ENCODE measurements at regions not wholly inside any gene's neighbourhood (a gene's known extent, or its start where the extent isn't known, plus 50 kb on each side); places are given as distances from the start of the nearest gene placed in this dataset.

- no peaks in the 10 kb centered on the region for H3K4me1 Mint-ChIP-seq (ENCODE audit: insufficient read depth, unreplicated experiment)
Measured at GRCh38 chr16:61596655-61597054, 439.6 kb downstream of the CDH8 start.

GRCh38 chr16:61595605-61596004, 440.6 kb downstream of the CDH8 start:
- Mint-ChIP-seq H3K27ac (ENCODE audit: low read depth, unreplicated experiment) (no peak overlapping the region), H3K4me1 (ENCODE audit: insufficient read depth, unreplicated experiment) (no peaks in the 10 kb centered on the region), H3K4me3 (ENCODE audit: unreplicated experiment) (no peak overlapping the region), H3K36me3 (ENCODE audit: insufficient read depth, unreplicated experiment) (no peaks in the 10 kb centered on the region), H3K9me3 (ENCODE audit: unreplicated experiment) (peaks cover 12% of the 10 kb centered on the region), H3K27me3 (ENCODE audit: insufficient read depth, unreplicated experiment) (no peaks in the 10 kb centered on the region)
- BruUV-seq (replicated peaks) = no TSS peak
- ChIA-PET CTCF (no interaction called here), POLR2A (no interaction called here)
- DNase-seq (ENCODE audit: unreplicated experiment) = no peak
- intact Hi-C loops (cut with micrococcal nuclease) = no loop called here
- TF ChIP-seq CTCF (IDR thresholded peaks at IDR 0.05; ENCODE audit: unreplicated experiment) = no peak

More at GRCh38 chr16:61596655-61597054, 439.6 kb downstream of the CDH8 start:
- ChIA-PET POLR2A (no interaction called here), CTCF (no interaction called here)
- TF ChIP-seq CTCF (IDR thresholded peaks at IDR 0.05; ENCODE audit: unreplicated experiment) = no peak
- intact Hi-C loops (cut with micrococcal nuclease) = no loop called here
- no peaks in the 10 kb centered on the region for H3K36me3 Mint-ChIP-seq (ENCODE audit: insufficient read depth, unreplicated experiment)
- no peak overlapping the region for H3K4me3 Mint-ChIP-seq (ENCODE audit: unreplicated experiment)
- no peak for DNase-seq (ENCODE audit: unreplicated experiment)
- no TSS peak for BruUV-seq (replicated peaks)
- no peak overlapping the region for H3K27ac Mint-ChIP-seq (ENCODE audit: low read depth, unreplicated experiment)
- H3K9me3 Mint-ChIP-seq (ENCODE audit: unreplicated experiment) = peaks cover 12% of the 10 kb centered on the region
- H3K27me3 Mint-ChIP-seq (ENCODE audit: insufficient read depth, unreplicated experiment) = no peaks in the 10 kb centered on the region

GRCh38 chr16:61590577-61590976, 445.7 kb downstream of the CDH8 start:
- DNase-seq (ENCODE audit: unreplicated experiment) = no peak
- no peaks in the 10 kb centered on the region for H3K36me3 Mint-ChIP-seq (ENCODE audit: insufficient read depth, unreplicated experiment)
- CTCF ChIA-PET = no interaction called here
- POLR2A ChIA-PET = no interaction called here
- peaks cover 18% of the 10 kb centered on the region for H3K27me3 Mint-ChIP-seq (ENCODE audit: insufficient read depth, unreplicated experiment)
- H3K9me3 Mint-ChIP-seq (ENCODE audit: unreplicated experiment) = peaks cover 12% of the 10 kb centered on the region
- intact Hi-C loops (cut with micrococcal nuclease) = no loop called here
- no peak overlapping the region for H3K27ac Mint-ChIP-seq (ENCODE audit: low read depth, unreplicated experiment)
- TF ChIP-seq CTCF (IDR thresholded peaks at IDR 0.05; ENCODE audit: unreplicated experiment) = no peak
- no TSS peak for BruUV-seq (replicated peaks)
- no peaks in the 10 kb centered on the region for H3K4me1 Mint-ChIP-seq (ENCODE audit: insufficient read depth, unreplicated experiment)
- H3K4me3 Mint-ChIP-seq (ENCODE audit: unreplicated experiment) = no peak overlapping the region

DNA sequence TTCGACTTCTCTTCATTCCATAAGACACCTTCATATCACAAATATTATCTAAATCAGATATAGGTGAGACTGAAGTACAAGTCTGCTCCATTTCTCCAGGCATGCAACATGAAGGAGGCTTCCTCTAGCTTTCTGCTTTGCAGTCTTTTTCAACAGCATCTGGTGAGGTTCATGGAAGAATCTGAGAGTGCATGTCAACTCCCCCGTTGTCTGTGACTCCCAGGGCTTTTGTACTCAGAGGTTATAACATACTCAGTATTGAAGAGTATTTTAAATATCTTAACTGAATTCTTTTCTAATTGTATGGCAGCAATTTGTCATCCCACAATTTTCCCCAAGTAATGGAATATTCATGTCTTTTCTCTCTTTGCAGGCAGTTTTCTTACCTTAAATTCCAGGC, 448.7 kb downstream of the CDH8 start:
- BruUV-seq (replicated peaks) = no TSS peak
- H3K4me3 Mint-ChIP-seq (ENCODE audit: unreplicated experiment) = no peak overlapping the region
- H3K4me1 Mint-ChIP-seq (ENCODE audit: insufficient read depth, unreplicated experiment) = no peaks in the 10 kb centered on the region
- ChIA-PET POLR2A (no interaction called here), CTCF (interaction anchor here (0.8 kb wide), 1 partner anchor 1001 kb away, joined by 3 read pairs; no protein-coding TSS in a partner anchor)
- DNase-seq (ENCODE audit: unreplicated experiment) = no peak
- no peaks in the 10 kb centered on the region for H3K36me3 Mint-ChIP-seq (ENCODE audit: insufficient read depth, unreplicated experiment)
- no peaks in the 10 kb centered on the region for H3K9me3 Mint-ChIP-seq (ENCODE audit: unreplicated experiment)
- intact Hi-C loops (cut with micrococcal nuclease) = no loop called here
- no peak for TF ChIP-seq CTCF (IDR thresholded peaks at IDR 0.05; ENCODE audit: unreplicated experiment)
- H3K27me3 Mint-ChIP-seq (ENCODE audit: insufficient read depth, unreplicated experiment) = peaks cover 37% of the 10 kb centered on the region
- no peak overlapping the region for H3K27ac Mint-ChIP-seq (ENCODE audit: low read depth, unreplicated experiment)
